ENCODE measurements at regions not wholly inside any gene's neighbourhood (a gene's known extent, or its start where the extent isn't known, plus 50 kb on each side); places are given as distances from the start of the nearest gene placed in this dataset.

- H3K4me3 ChIP-seq, result no peak overlapping the region
- H3K36me3 ChIP-seq, result no peaks in the 10 kb centered on the region
- H3K4me1 ChIP-seq, result peaks cover 24% of the 10 kb centered on the region
- no peak overlapping the region for H3K27ac ChIP-seq (replicated peaks)
- no peak for DNase-seq
- intact Hi-C loops (cut with micrococcal nuclease), result no loop called here
- no peak for TF ChIP-seq CTCF (IDR thresholded peaks at IDR 0.05; ENCODE audit: borderline replicate concordance)
- H3K27me3 ChIP-seq (ENCODE audit: low read depth), result no peaks in the 10 kb centered on the region
- H3K9me3 ChIP-seq (replicated peaks), result no peaks in the 10 kb centered on the region
These were observed 96.1 kb upstream of the DNAH5 start for GRCh38 chr5:14040542-14040941.

GRCh38 chr5:14039576-14039975 lies 95.1 kb upstream of the DNAH5 start:
- Histone ChIP-seq H3K4me3 (no peak overlapping the region), H3K27ac (replicated peaks) (no peak overlapping the region), H3K4me1 (peaks cover 28% of the 10 kb centered on the region), H3K9me3 (replicated peaks) (no peaks in the 10 kb centered on the region), H3K36me3 (no peaks in the 10 kb centered on the region), H3K27me3 (ENCODE audit: low read depth) (no peaks in the 10 kb centered on the region)
- intact Hi-C loops (cut with micrococcal nuclease), result no loop called here
- no peak for DNase-seq
- no peak for TF ChIP-seq CTCF (IDR thresholded peaks at IDR 0.05; ENCODE audit: borderline replicate concordance)

DNA sequence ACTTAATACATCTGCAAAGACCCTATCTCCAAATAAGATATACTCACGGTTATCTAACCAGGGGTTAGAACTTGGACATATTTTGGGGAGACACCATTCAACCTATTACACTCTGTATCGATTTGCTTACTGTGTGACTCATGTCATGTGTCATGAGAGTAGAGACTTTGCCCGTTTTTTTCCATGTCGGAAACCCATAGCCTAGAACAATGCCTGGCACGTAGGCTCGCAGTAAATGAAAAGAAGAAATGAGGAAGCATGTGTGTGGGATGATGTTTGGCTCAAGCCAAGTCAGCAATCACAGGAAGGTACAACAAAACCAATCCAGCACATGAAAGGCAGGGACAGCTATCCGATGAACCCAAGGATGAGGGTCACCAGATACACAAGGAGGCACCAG lies 94.6 kb upstream of the DNAH5 start:
- intact Hi-C loops (cut with micrococcal nuclease), result no loop called here

DNA sequence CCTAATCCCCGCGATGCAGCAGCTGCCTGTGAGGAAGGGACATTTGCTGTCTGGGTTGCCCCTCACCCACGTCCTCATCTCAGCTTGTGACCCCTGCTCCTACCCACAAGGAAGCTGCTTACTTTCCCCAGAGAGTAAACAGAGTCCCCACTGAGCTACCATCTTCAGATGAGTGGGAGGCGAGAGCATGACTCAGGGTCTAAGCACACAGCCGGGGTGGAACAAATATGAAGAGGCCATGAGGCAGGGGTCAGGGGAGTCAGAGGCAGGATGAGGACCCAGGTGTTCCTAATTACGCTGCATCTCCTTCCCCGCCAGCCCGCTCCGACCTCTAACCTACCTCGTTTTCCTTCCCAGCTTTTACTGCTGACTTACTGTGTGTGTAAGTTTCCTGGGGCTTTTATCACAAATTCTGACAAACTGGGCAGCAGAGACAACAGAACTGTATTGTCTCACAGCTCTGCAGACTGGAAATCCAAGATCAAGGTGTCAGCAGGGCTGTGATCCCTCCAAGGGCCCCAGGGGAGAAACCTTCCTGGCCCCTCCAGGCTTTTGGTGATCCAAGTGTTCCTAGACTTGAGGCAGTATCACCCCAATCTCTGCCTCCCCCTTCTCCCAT lies 94.0 kb upstream of the DNAH5 start:
- intact Hi-C loops (cut with micrococcal nuclease), result no loop called here
- TF ChIP-seq CTCF (IDR thresholded peaks at IDR 0.05; ENCODE audit: borderline replicate concordance), result no peak

More for the DNA sequence above, 94.6 kb upstream of the DNAH5 start:
- no peak for TF ChIP-seq CTCF (IDR thresholded peaks at IDR 0.05; ENCODE audit: borderline replicate concordance)
- Histone ChIP-seq H3K9me3 (replicated peaks) (no peaks in the 10 kb centered on the region), H3K27me3 (ENCODE audit: low read depth) (no peaks in the 10 kb centered on the region), H3K36me3 (no peaks in the 10 kb centered on the region), H3K4me3 (no peak overlapping the region), H3K27ac (replicated peaks) (no peak overlapping the region), H3K4me1 (peaks cover 28% of the 10 kb centered on the region)
- DNase-seq, result no peak

GRCh38 chr5:14036947-14037346 lies 92.5 kb upstream of the DNAH5 start:
- H3K4me3 ChIP-seq, result no peak overlapping the region
- H3K36me3 ChIP-seq, result no peaks in the 10 kb centered on the region

More for the DNA sequence above, 94.0 kb upstream of the DNAH5 start:
- Histone ChIP-seq H3K27ac (replicated peaks) (no peak overlapping the region), H3K4me1 (peaks cover 28% of the 10 kb centered on the region), H3K36me3 (no peaks in the 10 kb centered on the region), H3K9me3 (replicated peaks) (no peaks in the 10 kb centered on the region), H3K27me3 (ENCODE audit: low read depth) (no peaks in the 10 kb centered on the region), H3K4me3 (no peak overlapping the region)
- DNase-seq, result no peak

More at GRCh38 chr5:14036947-14037346, 92.5 kb upstream of the DNAH5 start:
- no peak for TF ChIP-seq CTCF (IDR thresholded peaks at IDR 0.05; ENCODE audit: borderline replicate concordance)
- no peaks in the 10 kb centered on the region for H3K9me3 ChIP-seq (replicated peaks)
- intact Hi-C loops (cut with micrococcal nuclease), result no loop called here
- H3K4me1 ChIP-seq, result peaks cover 28% of the 10 kb centered on the region
- no peak overlapping the region for H3K27ac ChIP-seq (replicated peaks)
- H3K27me3 ChIP-seq (ENCODE audit: low read depth), result no peaks in the 10 kb centered on the region
- DNase-seq, result no peak
